Right lobe of liver (tissue), 4 donors: ENCODE measurements at regions not wholly inside any gene's neighbourhood (a gene's known extent, or its start where the extent isn't known, plus 50 kb on each side); places are given as distances from the start of the nearest gene placed in this dataset.

ENCODE experiments used
- CTCF ChIP-seq, 4 donors: fragments of 200-600 bp in 3 of 4; fragments of 450-650 bp in 1 of 4; IDR thresholded peaks; one replicate each; pipeline versions ENCODE4 v1.5.1 to v1.8.0; 2016 to 2022; ENCODE audit warnings: antibody characterized with exemption in 4 of 4, mild to moderate bottlenecking in 2 of 4
- POLR2A ChIP-seq: fragments of 450-650 bp; IDR thresholded peaks from one replicate; pipeline ENCODE4 v1.6.1; 2017; ENCODE audit warnings: antibody characterized with exemption, mild to moderate bottlenecking
- donor health status: DM: no; HTN: no; CAD: no.
- donor health status: DM: no; HTN: no; CAD: no.
- donor health status: DM: no; HTN: yes; CAD: no.

GRCh38 chr2:120845277-120845676 is 109.6 kb downstream of the GLI2 start:
- TF ChIP-seq POLR2A (no peak), CTCF (IDR thresholded peaks at IDR 0.05) (no peak)
